ENCODE measurements at regions not wholly inside any gene's neighbourhood (a gene's known extent, or its start where the extent isn't known, plus 50 kb on each side); places are given as distances from the start of the nearest gene placed in this dataset.

GRCh38 chr10:4472190-4472904 lies 353.7 kb upstream of the AKR1E2 start:
- no peak for TF ChIP-seq EZH2phosphoT487 (IDR thresholded peaks at IDR 0.05; ENCODE audit: borderline replicate concordance, low read length)
- no peak for TF ChIP-seq CTCF (IDR thresholded peaks at IDR 0.05; ENCODE audit: low read depth, low read length, poor library complexity, severe bottlenecking)
- Histone ChIP-seq H3K36me3 (ENCODE audit: control insufficient read depth, low read length) (no peaks in the 10 kb centered on the region), H3K4me3 (ENCODE audit: low read length) (no peak overlapping the region)

GRCh38 chr10:4470231-4470835 lies 355.7 kb upstream of the AKR1E2 start:
- H3K9me3 ChIP-seq (ENCODE audit: control insufficient read depth, insufficient read depth, low read length) = no peaks in the 10 kb centered on the region
- H3K9me2 ChIP-seq (replicated peaks; ENCODE audit: control insufficient read depth, low read length) = no peaks in the 10 kb centered on the region
- no peak overlapping the region for H3K4me2 ChIP-seq (ENCODE audit: low read length)
- no peak for TF ChIP-seq CTCF (IDR thresholded peaks at IDR 0.05; ENCODE audit: low read depth, low read length, poor library complexity, severe bottlenecking)
- TF ChIP-seq EZH2phosphoT487 (IDR thresholded peaks at IDR 0.05; ENCODE audit: borderline replicate concordance, low read length) = no peak
- no peaks in the 10 kb centered on the region for H3K79me2 ChIP-seq (ENCODE audit: control insufficient read depth, low read length)
- no peaks in the 10 kb centered on the region for H4K20me1 ChIP-seq (ENCODE audit: control insufficient read depth, insufficient read depth, low read depth, low read length)
- no peaks in the 10 kb centered on the region for H3K4me1 ChIP-seq (ENCODE audit: control insufficient read depth, low read length)
- no peak overlapping the region for H3K27ac ChIP-seq (ENCODE audit: low read depth, low read length)
- H3K36me3 ChIP-seq (ENCODE audit: control insufficient read depth, low read length) = no peaks in the 10 kb centered on the region
- H3F3A ChIP-seq (ENCODE audit: control insufficient read depth, insufficient read depth) = no peaks in the 10 kb centered on the region
- H3K27me3 ChIP-seq (ENCODE audit: control insufficient read depth, low read length) = no peaks in the 10 kb centered on the region
- H3K4me3 ChIP-seq (ENCODE audit: low read length) = no peak overlapping the region

More at GRCh38 chr10:4472190-4472904, 353.7 kb upstream of the AKR1E2 start:
- Histone ChIP-seq H3F3A (ENCODE audit: control insufficient read depth, insufficient read depth) (no peaks in the 10 kb centered on the region), H3K27ac (ENCODE audit: low read depth, low read length) (no peak overlapping the region), H4K20me1 (ENCODE audit: control insufficient read depth, insufficient read depth, low read depth, low read length) (no peaks in the 10 kb centered on the region), H3K27me3 (ENCODE audit: control insufficient read depth, low read length) (no peaks in the 10 kb centered on the region), H3K9me2 (replicated peaks; ENCODE audit: control insufficient read depth, low read length) (no peaks in the 10 kb centered on the region), H3K4me1 (ENCODE audit: control insufficient read depth, low read length) (no peaks in the 10 kb centered on the region), H3K79me2 (ENCODE audit: control insufficient read depth, low read length) (no peaks in the 10 kb centered on the region), H3K9me3 (ENCODE audit: control insufficient read depth, insufficient read depth, low read length) (no peaks in the 10 kb centered on the region), H3K4me2 (ENCODE audit: low read length) (no peak overlapping the region)

GRCh38 chr10:4467481-4467880 lies 358.5 kb upstream of the AKR1E2 start:
- Histone ChIP-seq H3K4me2 (ENCODE audit: low read length) (no peak overlapping the region), H3K27ac (ENCODE audit: low read depth, low read length) (no peak overlapping the region), H3K4me3 (ENCODE audit: low read length) (no peak overlapping the region), H3K27me3 (ENCODE audit: control insufficient read depth, low read length) (no peaks in the 10 kb centered on the region), H3K79me2 (ENCODE audit: control insufficient read depth, low read length) (no peaks in the 10 kb centered on the region), H4K20me1 (ENCODE audit: control insufficient read depth, insufficient read depth, low read depth, low read length) (no peaks in the 10 kb centered on the region), H3K36me3 (ENCODE audit: control insufficient read depth, low read length) (no peaks in the 10 kb centered on the region), H3K4me1 (ENCODE audit: control insufficient read depth, low read length) (no peaks in the 10 kb centered on the region), H3K9me3 (ENCODE audit: control insufficient read depth, insufficient read depth, low read length) (no peaks in the 10 kb centered on the region), H3K9me2 (replicated peaks; ENCODE audit: control insufficient read depth, low read length) (no peaks in the 10 kb centered on the region), H3F3A (ENCODE audit: control insufficient read depth, insufficient read depth) (no peaks in the 10 kb centered on the region)
- TF ChIP-seq CTCF (IDR thresholded peaks at IDR 0.05; ENCODE audit: low read depth, low read length, poor library complexity, severe bottlenecking) = no peak
- TF ChIP-seq EZH2phosphoT487 (IDR thresholded peaks at IDR 0.05; ENCODE audit: borderline replicate concordance, low read length) = no peak
